ENCODE measurements at regions not wholly inside any gene's neighbourhood (a gene's known extent, or its start where the extent isn't known, plus 50 kb on each side); places are given as distances from the start of the nearest gene placed in this dataset.

- in situ Hi-C loops (cut with MboI; ENCODE audit: low sequenced_read_pairs, unreplicated experiment): no loop called here
- TF ChIP-seq, protein P1, sequence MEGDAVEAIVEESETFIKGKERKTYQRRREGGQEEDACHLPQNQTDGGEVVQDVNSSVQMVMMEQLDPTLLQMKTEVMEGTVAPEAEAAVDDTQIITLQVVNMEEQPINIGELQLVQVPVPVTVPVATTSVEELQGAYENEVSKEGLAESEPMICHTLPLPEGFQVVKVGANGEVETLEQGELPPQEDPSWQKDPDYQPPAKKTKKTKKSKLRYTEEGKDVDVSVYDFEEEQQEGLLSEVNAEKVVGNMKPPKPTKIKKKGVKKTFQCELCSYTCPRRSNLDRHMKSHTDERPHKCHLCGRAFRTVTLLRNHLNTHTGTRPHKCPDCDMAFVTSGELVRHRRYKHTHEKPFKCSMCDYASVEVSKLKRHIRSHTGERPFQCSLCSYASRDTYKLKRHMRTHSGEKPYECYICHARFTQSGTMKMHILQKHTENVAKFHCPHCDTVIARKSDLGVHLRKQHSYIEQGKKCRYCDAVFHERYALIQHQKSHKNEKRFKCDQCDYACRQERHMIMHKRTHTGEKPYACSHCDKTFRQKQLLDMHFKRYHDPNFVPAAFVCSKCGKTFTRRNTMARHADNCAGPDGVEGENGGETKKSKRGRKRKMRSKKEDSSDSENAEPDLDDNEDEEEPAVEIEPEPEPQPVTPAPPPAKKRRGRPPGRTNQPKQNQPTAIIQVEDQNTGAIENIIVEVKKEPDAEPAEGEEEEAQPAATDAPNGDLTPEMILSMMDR (IDR thresholded peaks at IDR 0.05; ENCODE audit: borderline replicate concordance, control extremely low read depth, extremely low read depth, insufficient read depth, missing control alignments): no peak
- DNase-seq (ENCODE audit: low spot score): no peak
Observed at GRCh38 chr20:51098284-51098810, 75.4 kb upstream of the KCNG1 start.

DNA sequence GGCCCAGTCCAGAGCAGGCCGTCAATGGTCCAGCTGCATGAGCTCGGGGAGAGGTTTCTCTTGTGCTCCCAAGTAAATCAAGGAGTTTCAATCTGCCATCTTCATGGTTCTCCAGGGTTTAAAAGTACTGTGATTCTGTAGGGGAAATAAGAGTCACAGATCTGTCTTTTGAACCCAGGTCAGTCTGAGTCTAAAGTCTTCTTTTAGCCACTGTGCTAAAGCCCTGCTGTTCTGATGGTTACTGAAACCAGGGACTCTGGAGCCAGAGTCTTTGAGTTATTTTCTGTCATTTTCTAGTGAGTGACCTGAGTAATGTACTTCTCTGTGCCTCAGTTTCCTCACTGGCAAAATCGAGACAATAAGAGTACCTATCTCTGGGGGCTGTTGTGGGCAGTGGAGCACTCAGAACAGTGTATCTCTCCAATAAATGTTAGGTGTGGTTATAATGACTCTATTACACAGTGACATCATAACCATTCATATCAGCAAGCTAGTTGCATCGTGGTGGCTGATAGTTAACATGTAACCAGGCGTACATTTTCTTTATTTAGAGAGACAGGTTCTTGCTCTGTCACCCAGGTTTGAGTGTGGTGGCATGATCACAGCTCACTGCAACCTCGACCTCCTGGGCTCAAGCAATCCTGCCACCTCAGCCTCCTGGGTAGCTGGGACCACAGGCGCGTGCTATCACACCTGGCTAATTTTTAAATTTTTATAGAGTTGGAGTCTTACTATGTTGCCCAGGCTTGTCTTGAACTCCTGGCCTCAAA, 74.6 kb upstream of the KCNG1 start:
- TF ChIP-seq, protein P1 (IDR thresholded peaks at IDR 0.05; ENCODE audit: borderline replicate concordance, control extremely low read depth, extremely low read depth, insufficient read depth, missing control alignments): no peak
- in situ Hi-C loops (cut with MboI; ENCODE audit: low sequenced_read_pairs, unreplicated experiment): no loop called here
- DNase-seq (ENCODE audit: low spot score): no peak

GRCh38 chr20:51096582-51097267, 73.8 kb upstream of the KCNG1 start:
- in situ Hi-C loops (cut with MboI; ENCODE audit: low sequenced_read_pairs, unreplicated experiment): no loop called here
- DNase-seq (ENCODE audit: low spot score): no peak
- TF ChIP-seq, protein P1 (IDR thresholded peaks at IDR 0.05; ENCODE audit: borderline replicate concordance, control extremely low read depth, extremely low read depth, insufficient read depth, missing control alignments): no peak

GRCh38 chr20:51095633-51096521, 73.0 kb upstream of the KCNG1 start:
- DNase-seq (ENCODE audit: low spot score): no peak
- in situ Hi-C loops (cut with MboI; ENCODE audit: low sequenced_read_pairs, unreplicated experiment): no loop called here
- TF ChIP-seq, protein P1 (IDR thresholded peaks at IDR 0.05; ENCODE audit: borderline replicate concordance, control extremely low read depth, extremely low read depth, insufficient read depth, missing control alignments): no peak

DNA sequence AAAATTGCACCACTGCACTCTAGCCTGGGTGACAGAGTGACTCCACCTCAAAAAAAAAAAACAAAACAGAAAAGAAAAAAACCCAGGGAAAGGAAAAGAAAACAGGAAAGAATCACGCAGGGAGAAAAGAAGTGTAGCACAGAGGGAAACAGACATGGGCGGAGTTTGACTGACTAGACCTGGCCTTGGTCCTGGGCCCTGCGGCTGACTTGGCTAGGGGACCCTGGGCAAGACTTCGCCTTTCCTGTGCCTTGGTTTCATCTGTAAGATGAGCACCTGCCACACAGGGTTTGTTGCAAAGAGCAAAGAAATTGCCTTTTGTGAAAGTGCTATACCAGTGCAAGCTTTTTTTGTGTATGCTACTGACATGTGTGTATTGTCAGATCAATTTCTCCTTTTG, 71.3 kb upstream of the KCNG1 start:
- TF ChIP-seq, protein P1 (IDR thresholded peaks at IDR 0.05; ENCODE audit: borderline replicate concordance, control extremely low read depth, extremely low read depth, insufficient read depth, missing control alignments): no peak
- in situ Hi-C loops (cut with MboI; ENCODE audit: low sequenced_read_pairs, unreplicated experiment): no loop called here
- DNase-seq (ENCODE audit: low spot score): no peak

DNA sequence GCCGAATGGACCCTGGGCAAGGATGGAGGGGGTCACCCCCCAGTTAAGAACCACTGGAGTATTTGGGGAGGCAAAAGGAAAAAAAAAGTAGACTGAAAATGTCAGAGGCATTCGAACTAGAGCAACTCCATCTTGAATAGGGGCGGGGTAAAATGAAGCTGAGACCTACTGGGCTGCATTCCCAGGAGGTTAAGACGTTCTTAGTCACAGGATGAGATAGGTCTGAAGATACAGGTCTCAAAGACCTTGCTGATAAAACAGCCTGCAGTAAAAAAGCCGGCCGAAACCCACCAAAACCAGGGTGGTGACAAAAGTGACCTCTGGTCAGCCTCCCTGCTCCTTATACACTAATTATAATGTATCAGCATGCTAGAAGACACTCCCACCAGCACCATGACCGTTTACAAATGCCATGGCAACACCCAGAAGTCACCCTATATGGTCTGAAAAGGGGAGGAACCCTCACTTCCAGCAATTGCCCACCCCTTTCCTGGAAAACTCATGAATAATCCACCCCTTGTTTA, 70.4 kb upstream of the KCNG1 start:
- DNase-seq (ENCODE audit: low spot score): no peak
- TF ChIP-seq, protein P1 (IDR thresholded peaks at IDR 0.05; ENCODE audit: borderline replicate concordance, control extremely low read depth, extremely low read depth, insufficient read depth, missing control alignments): no peak
- in situ Hi-C loops (cut with MboI; ENCODE audit: low sequenced_read_pairs, unreplicated experiment): no loop called here
